NCI-H2171 treated with DMSO at 0.1 percent for 48 hours (cell line): ENCODE measurements at regions not wholly inside any gene's neighbourhood (a gene's known extent, or its start where the extent isn't known, plus 50 kb on each side); places are given as distances from the start of the nearest gene placed in this dataset.
"Not testable (repeated sequence)": the region's sequence is repeated elsewhere in the genome, so short reads cannot be mapped to it uniquely, and the experiment has no call there.

ENCODE experiments used
- DNase-seq: peaks from one replicate; lab custom pipeline; 2025; lab: John Stamatoyannopoulos, UW

DNA sequence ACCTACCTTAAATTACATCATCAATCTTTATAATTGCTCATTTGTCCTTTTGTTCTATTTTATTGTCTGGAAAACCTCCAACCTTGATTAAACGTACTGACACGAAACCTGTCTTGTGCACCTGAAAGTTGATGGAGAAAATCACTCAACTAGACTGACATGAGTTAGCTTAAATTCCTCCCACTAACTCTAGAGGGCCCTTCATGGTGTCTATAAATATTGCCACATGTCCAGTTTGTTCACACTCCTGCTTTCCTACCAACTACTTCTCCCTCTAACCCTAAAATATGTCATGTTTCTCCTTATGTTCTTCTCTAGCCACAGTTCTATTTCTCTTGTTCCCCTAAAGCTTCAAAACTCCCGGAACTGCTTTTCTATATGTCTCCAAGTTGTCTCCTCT, 59.8 kb upstream of the SGO1 start:
- DNase-seq, result no peak

DNA sequence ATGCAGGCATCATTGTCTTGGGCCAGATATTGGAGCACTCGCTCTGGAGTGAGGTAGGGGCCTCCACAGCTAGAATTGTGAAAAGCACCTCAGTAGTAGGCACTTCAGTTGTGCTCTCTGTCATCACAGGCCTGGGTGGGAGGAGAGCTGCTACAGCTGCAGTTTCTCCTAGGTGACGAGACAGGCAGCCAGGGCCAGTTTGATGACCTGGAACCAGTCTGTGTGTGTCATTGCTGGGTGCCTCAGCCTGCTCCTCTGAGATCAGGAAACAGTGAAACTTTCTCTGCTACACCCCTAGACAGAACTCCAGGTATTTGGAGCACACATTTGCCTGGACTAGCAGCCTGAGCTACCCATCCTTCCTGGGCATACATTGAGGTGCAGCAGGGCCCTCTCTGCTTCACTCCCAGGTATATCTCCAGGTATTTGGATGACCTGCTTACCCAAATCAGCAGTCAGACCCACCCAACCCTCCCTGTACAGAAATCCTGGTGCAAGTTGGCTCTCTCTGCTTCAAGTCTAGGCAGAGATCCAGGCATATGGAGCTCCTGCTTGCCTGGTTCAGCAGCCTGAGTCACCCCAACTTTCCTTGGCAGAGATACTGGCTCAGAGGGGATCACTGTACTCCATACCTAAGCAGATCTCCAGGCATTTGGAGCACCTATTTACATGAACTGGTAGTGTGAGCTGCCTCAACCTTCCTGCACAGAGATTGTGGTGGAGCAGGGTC, 54.3 kb upstream of the SGO1 start:
- no peak for DNase-seq

DNA sequence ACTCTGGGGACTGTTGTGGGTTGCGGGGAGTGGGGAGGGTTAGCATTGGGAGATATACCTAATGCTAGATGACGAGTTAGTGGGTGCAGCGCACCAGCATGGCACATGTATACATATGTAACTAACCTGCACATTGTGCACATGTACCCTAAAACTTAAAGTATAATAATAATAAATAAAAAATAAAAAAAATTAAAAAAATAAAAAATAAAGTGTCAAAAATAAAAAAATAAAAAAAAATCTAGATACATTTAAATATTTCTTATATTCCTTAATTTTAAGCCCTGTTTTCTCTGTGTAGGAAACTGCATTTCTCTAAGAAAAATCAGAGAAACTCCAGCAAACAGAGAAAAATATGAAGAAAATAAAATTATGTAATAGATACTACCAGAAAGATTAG, 52.2 kb upstream of the SGO1 start:
- not testable (repeated sequence) for DNase-seq

DNA sequence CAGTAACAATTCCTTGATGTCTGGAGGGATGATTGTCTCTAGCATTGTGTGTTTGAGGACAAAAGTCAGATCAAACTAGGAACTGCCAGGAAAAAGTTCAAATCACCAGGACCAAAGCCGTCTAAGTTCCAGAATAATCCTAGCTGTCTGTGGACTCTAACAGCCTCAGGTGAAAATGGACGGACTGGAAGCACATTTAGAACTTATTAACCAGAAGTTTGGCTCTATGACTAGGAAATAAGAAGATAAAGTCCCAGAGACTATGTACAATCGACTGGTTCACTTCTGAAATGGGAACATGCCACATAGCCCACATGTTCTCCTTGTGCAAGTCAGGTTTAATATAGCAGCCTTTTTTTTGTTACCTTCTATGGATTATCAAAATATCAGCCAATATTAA, 50.6 kb upstream of the SGO1 start:
- DNase-seq, result no peak
